Stimulated activated effector memory CD8-positive, alpha-beta T cell treated with anti-CD3 and anti-CD28 coated beads, Interleukin-12 subunit alpha, Interleukin-12 subunit beta, amount 100 ng/mL, for 72 hours (primary cell): ENCODE measurements at regions not wholly inside any gene's neighbourhood (a gene's known extent, or its start where the extent isn't known, plus 50 kb on each side); places are given as distances from the start of the nearest gene placed in this dataset.
"Not testable (repeated sequence)": the region's sequence is repeated elsewhere in the genome, so short reads cannot be mapped to it uniquely, and the experiment has no call there.

Experiments
- ATAC-seq: fragments of 150-1000 bp; cut with Tn5 transposase; 2 replicates; pipeline ENCODE4 v1.10.0; 2021
- DNase-seq, 2 donors: peaks; one replicate each; pipeline ENCODE4 v3.0.0; 2021 to 2022; ENCODE audit warnings: low spot score in 2 of 2
- H3K27ac Mint-ChIP-seq: one replicate; pipeline ENCODE4 v1.8.0; 2022; ENCODE audit warnings: mild to moderate bottlenecking, mixed read lengths
- H3K36me3 Mint-ChIP-seq: one replicate; pipeline ENCODE4 v1.8.0; 2022; ENCODE audit warnings: mild to moderate bottlenecking, mixed read lengths
- H3K4me1 Mint-ChIP-seq: one replicate; pipeline ENCODE4 v1.8.0; 2022; ENCODE audit warnings: mixed read lengths
- H3K4me3 Mint-ChIP-seq: one replicate; pipeline ENCODE4 v1.8.0; 2022; ENCODE audit warnings: mild to moderate bottlenecking, mixed read lengths
- H3K9me3 Mint-ChIP-seq: one replicate; pipeline ENCODE4 v1.8.0; 2022; ENCODE audit warnings: mixed read lengths

DNA sequence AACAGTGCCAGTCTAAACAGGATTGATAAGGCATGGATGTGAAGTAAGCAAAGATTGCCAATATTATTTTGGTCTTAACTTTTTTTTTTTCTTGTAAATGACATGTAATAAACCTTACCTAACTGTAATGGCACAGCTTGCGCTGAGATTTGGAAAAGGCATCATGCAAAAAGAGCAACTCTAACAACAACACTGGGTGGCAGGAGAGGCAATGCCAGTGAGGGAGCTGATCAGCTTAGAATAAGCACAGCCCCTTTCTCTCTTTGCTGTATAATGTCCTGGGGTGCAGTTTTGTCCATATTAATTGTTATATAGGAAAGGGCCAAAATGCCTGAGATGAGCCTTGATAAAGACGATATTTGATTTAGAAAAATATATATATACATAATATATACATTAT, 1589.7 kb upstream of the FLRT2 start:
- Mint-ChIP-seq H3K36me3 (no peaks in the 10 kb centered on the region), H3K27ac (no peak overlapping the region), H3K4me3 (no peak overlapping the region), H3K4me1 (no peaks in the 10 kb centered on the region), H3K9me3 (peaks cover 27% of the 10 kb centered on the region)
- DNase-seq: no peak
- ATAC-seq: no peak

DNA sequence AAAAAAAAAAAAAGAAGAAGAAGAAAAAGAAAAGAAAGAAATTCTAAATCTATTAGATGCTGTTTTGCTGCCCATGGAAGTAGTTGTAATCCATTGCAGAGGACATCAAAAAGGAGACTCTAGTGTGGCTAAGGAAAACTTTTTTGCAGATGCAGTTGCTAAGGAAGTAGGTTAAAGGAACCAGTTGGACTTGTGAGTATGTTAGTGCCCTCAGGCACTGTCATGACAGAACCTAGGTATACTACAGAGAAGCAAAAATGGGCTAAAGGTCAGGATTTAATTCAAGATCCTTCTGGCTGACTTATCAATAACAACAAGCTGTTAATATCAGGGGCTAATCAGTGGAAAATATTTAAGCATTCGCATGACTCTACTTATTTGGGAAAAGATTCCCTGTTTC, 1571.6 kb upstream of the FLRT2 start:
- Mint-ChIP-seq H3K4me1 (no peaks in the 10 kb centered on the region), H3K4me3 (no peak overlapping the region), H3K36me3 (no peaks in the 10 kb centered on the region), H3K27ac (no peak overlapping the region), H3K9me3 (peaks cover 17% of the 10 kb centered on the region)
- ATAC-seq (no peak), DNase-seq (no peak)

DNA sequence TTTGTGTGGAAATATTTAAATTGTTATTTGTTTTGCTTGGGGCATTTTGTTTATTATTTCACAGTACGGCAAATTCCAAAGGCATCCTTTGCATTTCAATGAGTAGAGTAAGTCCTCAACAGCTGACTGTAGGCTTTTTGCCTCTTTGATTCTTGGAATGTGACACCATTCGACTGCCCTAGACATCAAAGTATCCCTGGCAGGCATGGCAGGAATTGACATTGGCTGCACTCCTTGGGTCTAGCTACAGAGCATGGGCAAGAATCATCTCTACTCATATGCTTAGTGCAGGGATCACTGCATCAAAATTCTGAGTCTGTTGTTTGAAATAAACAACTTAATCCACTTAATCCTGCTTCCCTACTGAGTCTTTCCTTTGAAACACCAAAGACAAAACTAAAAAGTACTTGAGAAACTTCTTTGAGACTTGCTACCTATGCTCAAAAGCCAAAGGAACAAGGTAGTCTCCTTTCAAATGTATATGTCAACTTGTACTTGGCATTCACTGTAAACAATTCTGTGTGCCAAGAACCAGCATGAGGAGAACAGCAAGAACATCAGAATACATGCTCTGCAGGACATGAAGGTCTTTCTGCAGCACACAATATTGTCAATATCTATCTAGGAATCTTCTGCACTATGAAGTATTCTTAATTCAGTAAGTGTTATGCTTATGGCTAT, 1569.0 kb upstream of the FLRT2 start:
- no peak overlapping the region for H3K4me3 Mint-ChIP-seq
- H3K27ac Mint-ChIP-seq: no peak overlapping the region
- peaks cover 16% of the 10 kb centered on the region for H3K9me3 Mint-ChIP-seq
- no peaks in the 10 kb centered on the region for H3K36me3 Mint-ChIP-seq
- H3K4me1 Mint-ChIP-seq: no peaks in the 10 kb centered on the region
- no peak for ATAC-seq
- no peak for DNase-seq

DNA sequence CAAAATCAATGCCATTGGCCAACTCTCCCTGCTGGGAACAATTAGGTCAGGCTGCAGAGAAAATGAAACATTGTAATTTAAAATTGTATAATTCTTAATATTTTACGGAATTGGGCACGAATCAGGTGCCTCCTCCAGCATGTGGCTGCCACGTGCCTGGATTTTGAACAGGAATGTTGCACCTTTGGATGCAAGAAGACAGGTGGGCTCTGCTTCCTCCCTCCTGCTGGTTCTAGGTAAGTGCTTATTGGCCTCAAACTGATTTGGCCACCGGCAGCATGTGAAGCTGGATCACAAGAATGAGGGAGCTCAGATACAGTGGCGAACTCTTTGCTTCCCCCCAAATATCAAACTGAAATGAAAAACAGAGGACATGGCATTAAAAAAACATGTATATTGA, 1559.9 kb upstream of the FLRT2 start:
- Mint-ChIP-seq H3K27ac (no peak overlapping the region), H3K4me3 (no peak overlapping the region), H3K9me3 (peaks cover 19% of the 10 kb centered on the region), H3K4me1 (no peaks in the 10 kb centered on the region), H3K36me3 (no peaks in the 10 kb centered on the region)
- ATAC-seq (no peak), DNase-seq (no peak)

DNA sequence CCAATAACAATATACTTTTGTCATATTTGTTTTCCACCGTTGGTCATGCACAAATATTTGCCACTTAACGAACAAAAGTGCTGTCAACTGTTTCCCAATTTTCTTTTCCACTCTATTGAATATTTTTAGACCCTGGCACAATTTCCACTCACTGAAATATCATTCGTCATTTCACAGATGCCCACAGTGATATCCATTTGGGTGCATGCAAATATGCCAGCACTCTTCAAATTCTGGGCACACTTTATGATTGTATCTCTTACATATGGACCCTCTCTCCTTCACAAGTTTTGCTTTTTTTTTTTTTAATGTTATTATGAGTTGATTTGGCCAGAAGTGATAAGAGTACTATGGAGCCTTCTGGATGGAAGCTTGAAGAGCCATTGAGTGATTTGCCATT, 1557.3 kb upstream of the FLRT2 start:
- H3K4me3 Mint-ChIP-seq: no peak overlapping the region
- H3K36me3 Mint-ChIP-seq: no peaks in the 10 kb centered on the region
- peaks cover 9% of the 10 kb centered on the region for H3K9me3 Mint-ChIP-seq
- H3K4me1 Mint-ChIP-seq: no peaks in the 10 kb centered on the region
- H3K27ac Mint-ChIP-seq: no peak overlapping the region
- ATAC-seq (no peak), DNase-seq (no peak)

DNA sequence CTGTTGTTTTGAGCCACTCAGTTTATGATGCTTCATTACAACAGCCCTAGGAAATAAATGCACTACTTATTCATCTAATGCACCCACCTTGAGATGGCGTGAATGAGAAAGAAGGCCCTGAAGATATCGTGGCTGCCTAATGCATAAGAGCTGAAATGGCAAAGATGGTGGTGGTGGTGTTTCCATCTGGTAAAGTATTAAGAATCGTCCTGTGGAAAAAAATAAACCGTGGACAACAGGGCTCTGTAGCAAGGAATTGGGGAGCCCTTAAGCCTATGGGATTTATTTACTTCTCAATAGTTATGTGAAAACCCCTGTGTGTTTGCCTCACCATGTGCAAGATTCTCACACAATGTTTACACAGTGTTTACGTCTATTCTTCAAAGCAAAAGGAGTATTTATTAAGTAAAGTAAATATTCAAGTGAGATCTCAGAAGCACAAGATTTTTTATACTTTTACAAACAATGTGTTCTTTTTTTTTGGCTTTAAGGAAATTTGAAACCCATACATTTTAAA, 1555.2 kb upstream of the FLRT2 start:
- no peak overlapping the region for H3K4me3 Mint-ChIP-seq
- no peaks in the 10 kb centered on the region for H3K4me1 Mint-ChIP-seq
- no peak overlapping the region for H3K27ac Mint-ChIP-seq
- no peak for DNase-seq
- peaks cover 10% of the 10 kb centered on the region for H3K9me3 Mint-ChIP-seq
- H3K36me3 Mint-ChIP-seq: no peaks in the 10 kb centered on the region
- ATAC-seq: no peak

DNA sequence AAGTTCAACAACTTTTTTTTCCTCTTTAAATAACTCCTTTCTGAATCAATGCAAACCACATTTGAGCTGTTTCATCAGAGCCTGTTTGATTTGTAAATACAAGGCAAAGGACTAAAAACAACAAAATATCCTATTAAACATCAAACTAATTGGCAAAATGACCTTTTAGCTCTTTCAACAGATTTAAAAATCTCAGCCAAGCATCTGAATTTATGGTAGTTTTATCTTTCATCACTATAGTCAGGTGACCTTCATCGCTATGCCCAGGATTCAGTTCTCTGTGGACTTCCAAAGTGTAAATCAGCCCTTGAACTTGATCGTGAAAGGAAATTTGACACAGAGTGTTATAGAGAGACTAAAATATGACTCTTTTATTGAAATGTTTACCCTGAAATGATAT, 1554.5 kb upstream of the FLRT2 start:
- peaks cover 11% of the 10 kb centered on the region for H3K9me3 Mint-ChIP-seq

DNA sequence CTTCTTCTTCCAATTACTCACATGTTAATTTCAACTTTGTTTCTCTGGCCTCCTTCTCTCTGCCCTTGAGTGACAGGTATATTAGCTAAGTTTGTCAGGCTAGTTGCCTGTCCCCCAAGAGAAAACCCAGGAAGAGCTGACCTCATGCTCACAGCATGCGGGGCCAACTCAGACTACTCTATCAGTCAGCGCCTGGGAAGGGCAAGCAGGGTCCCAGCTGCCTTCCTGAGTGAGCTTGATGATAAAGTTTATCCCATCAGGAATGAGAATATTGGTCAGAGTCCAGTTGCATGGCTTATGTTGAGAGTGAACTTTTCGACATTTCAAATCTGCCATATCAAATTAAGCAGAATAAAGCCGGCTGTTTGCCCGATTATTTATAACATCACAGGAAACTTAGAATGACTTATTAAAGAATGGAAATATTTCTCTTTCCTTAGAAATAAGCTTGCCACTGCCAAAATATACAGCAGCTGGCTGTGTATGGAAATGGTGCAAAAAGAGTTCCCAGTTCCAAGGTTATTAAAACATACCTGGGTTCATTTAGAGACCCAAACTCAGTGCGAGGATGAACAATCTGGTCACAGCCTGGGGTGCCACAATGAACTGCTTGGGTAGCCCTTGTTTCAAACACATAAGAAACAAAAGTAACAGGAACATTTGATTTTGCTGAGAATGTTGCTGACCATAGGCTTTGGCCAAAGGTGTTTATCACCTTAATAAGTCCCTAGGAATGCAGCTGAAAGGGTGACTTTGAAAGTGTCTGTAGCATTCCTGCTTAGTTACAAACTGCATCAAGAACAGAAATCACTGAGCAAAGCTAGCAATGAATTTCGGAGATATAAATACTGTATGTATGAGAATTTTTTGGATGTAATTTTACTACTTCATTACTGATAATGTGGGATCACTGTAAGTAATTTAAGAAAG, 1553.8 kb upstream of the FLRT2 start:
- no peak for DNase-seq
- peaks cover 13% of the 10 kb centered on the region for H3K9me3 Mint-ChIP-seq
- ATAC-seq: no peak

More for the DNA sequence above, 1554.5 kb upstream of the FLRT2 start:
- Mint-ChIP-seq H3K4me1 (no peaks in the 10 kb centered on the region), H3K4me3 (no peak overlapping the region), H3K27ac (no peak overlapping the region), H3K36me3 (no peaks in the 10 kb centered on the region)
- ATAC-seq (no peak), DNase-seq (no peak)

DNA sequence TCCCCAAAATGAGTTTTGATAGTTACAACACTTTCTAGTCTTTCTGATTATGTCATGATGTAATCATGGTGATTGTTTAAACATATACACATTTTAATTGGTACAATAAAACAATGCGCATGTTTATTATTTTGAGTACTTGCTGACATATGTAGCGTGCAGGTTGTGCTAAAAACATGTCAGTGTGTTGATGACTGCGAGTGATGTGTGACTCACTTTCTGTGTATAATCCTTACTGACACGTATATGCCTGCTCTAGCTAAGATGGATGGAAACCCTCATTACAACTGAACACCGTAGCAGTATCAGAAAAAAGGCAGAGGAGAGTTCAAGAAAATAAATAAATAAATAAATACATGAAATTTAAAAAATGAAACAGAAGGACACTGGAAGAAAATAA, 1552.4 kb upstream of the FLRT2 start:
- H3K27ac Mint-ChIP-seq: no peak overlapping the region
- H3K36me3 Mint-ChIP-seq: no peaks in the 10 kb centered on the region
- peaks cover 15% of the 10 kb centered on the region for H3K9me3 Mint-ChIP-seq
- ATAC-seq (no peak), DNase-seq (no peak)
- H3K4me1 Mint-ChIP-seq: no peaks in the 10 kb centered on the region
- no peak overlapping the region for H3K4me3 Mint-ChIP-seq

More for the DNA sequence above, 1553.8 kb upstream of the FLRT2 start:
- H3K36me3 Mint-ChIP-seq: no peaks in the 10 kb centered on the region
- H3K27ac Mint-ChIP-seq: no peak overlapping the region
- H3K4me1 Mint-ChIP-seq: no peaks in the 10 kb centered on the region
- no peak overlapping the region for H3K4me3 Mint-ChIP-seq

DNA sequence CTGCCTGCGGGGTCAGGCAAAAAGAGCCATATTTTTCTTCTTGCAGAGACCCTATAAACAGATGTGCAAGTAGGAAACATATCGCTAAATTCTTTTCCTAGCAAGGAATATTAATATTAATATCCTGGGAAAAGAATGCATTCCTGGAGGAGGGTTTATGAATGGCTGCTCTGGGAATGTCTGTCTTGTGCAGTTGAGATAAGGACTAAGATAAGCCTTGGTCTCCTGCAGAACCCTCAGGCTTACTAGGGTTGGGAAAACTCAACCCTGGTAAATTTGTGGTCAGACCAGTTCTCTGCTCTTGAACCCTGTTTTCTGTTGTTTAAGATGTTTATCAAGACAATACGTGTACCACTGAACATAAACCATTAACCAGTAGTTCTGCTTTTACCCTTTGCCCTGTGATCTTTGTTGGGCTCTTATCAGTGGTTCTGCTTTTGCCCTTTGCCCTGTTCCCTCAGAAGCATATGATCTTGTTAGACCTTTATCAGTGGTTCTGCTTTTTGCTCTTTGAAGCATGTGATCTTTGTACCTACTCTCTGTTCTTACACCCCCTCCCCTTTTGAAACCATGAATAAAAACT, 1548.2 kb upstream of the FLRT2 start:
- not testable (repeated sequence) for H3K4me3 Mint-ChIP-seq, ATAC-seq, H3K4me1 Mint-ChIP-seq, DNase-seq, H3K27ac Mint-ChIP-seq, H3K36me3 Mint-ChIP-seq
- peaks cover 16% of the 10 kb centered on the region for H3K9me3 Mint-ChIP-seq

DNA sequence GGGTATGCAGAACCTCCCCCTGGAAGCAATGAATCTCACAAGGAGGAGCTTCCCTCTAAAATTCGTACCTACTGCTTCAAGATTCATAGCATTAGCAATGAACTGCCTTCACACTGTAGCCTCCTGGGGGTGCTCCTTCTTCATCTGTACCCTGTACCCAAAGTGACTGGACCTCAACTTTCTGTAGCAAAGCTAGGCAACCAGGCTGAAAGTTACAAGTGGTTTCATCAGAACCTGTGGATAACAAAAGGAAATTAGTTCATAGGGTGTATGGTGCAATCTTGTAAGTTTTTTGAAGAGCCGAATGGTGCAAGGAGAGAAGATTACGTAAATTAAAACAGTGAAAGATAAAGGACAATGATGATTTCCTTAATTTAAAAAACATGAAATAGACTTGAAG, 1541.7 kb upstream of the FLRT2 start:
- Mint-ChIP-seq H3K36me3 (no peaks in the 10 kb centered on the region), H3K4me3 (no peak overlapping the region), H3K4me1 (no peaks in the 10 kb centered on the region), H3K27ac (no peak overlapping the region), H3K9me3 (peaks cover 13% of the 10 kb centered on the region)
- no peak for DNase-seq
- no peak for ATAC-seq

DNA sequence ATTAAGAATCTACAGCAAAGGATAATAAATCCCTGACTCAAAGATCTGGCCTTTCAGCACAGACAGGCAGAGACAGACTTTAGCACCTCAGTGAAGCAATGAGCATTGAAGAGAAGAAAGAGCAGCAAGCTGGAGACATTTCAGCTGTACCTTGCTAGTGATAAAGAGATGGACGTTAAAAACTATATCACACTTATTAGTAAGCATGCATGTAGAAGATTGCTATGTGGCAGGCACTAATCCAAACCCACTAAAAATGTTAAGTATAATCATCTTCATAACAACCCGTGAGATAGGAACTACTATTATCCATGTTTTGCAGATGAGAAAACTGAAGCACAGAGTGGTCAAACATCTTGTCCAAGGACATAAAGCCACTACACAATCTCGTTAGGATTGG, 1538.3 kb upstream of the FLRT2 start:
- no peak for DNase-seq
- Mint-ChIP-seq H3K27ac (no peak overlapping the region), H3K4me1 (no peaks in the 10 kb centered on the region), H3K4me3 (no peak overlapping the region), H3K9me3 (peaks cover 14% of the 10 kb centered on the region), H3K36me3 (no peaks in the 10 kb centered on the region)
- ATAC-seq: no peak

DNA sequence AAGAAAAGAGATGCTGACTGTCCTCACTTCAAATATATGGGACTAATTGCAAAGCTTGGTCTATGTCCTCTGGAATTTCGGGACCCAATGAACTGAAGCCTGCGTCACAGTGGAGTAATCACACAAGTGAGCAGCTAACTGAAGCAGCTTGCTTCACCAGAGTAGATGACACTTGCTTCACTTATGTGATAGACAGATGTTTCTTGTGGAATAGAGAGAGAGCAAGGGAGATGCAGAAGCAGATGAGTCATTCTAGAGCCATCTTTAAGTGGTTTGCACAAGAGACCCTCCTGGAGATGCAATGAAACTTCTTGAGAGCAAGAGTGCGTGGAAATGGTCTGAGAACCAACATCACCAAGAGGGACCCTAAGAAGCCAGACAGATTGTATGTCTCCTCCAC, 1537.1 kb upstream of the FLRT2 start:
- no peaks in the 10 kb centered on the region for H3K36me3 Mint-ChIP-seq
- no peak overlapping the region for H3K4me3 Mint-ChIP-seq
- ATAC-seq (no peak), DNase-seq (no peak)
- H3K9me3 Mint-ChIP-seq: peaks cover 10% of the 10 kb centered on the region
- H3K27ac Mint-ChIP-seq: no peak overlapping the region
- no peaks in the 10 kb centered on the region for H3K4me1 Mint-ChIP-seq

DNA sequence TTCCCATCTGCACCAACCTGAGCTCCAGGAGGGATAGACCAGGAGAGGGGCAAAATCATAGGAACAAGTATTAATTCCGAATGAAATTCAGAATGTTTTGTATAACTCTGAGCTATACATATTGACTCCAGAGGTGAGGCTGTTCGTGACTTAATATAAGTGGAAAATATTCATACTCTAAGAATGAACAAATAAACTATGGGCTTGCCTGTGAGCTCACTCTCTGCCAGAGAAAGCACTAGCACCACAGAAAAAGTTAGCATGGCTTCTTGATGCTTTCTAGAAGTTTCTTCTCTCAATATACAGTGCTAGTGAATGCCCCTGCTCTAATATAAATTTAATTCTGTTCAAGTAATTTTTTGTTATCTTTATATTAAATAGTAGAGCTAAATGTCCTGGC, 1536.4 kb upstream of the FLRT2 start:
- Mint-ChIP-seq H3K9me3 (peaks cover 10% of the 10 kb centered on the region), H3K4me3 (no peak overlapping the region), H3K4me1 (no peaks in the 10 kb centered on the region), H3K36me3 (no peaks in the 10 kb centered on the region), H3K27ac (no peak overlapping the region)
- no peak for ATAC-seq
- no peak for DNase-seq

DNA sequence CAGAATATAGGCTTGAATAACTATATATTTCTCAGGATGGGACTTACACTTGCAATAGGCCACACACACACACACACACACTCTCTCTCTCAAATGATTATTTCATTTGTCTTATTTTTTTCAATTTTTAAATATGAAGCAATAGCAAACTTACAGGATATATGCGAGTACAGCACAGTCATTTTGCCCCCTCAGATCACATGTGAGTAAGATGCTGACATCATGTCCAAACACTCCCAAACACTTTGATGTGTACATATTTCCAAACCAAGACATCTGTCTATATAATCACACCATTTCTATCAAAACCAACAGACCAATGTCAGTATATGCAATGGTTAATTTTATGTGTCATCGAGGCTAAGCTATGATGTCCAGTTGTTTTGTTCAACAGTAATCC, 1535.9 kb upstream of the FLRT2 start:
- Mint-ChIP-seq H3K27ac (no peak overlapping the region), H3K4me3 (no peak overlapping the region), H3K36me3 (no peaks in the 10 kb centered on the region), H3K4me1 (no peaks in the 10 kb centered on the region), H3K9me3 (peaks cover 10% of the 10 kb centered on the region)
- no peak for DNase-seq
- no peak for ATAC-seq
